ENCODE measurements at regions not wholly inside any gene's neighbourhood (a gene's known extent, or its start where the extent isn't known, plus 50 kb on each side); places are given as distances from the start of the nearest gene placed in this dataset.

- no peak for TF ChIP-seq CBX5 (IDR thresholded peaks at IDR 0.05; ENCODE audit: borderline replicate concordance, low read depth)
- TF ChIP-seq TRIM24 (IDR thresholded peaks at IDR 0.05) = no peak
- TF ChIP-seq NR2C1 (IDR thresholded peaks at IDR 0.05) = no peak
- TF ChIP-seq NR2C1 (tag; IDR thresholded peaks at IDR 0.05) = no peak
- TF ChIP-seq SMARCC2 (IDR thresholded peaks at IDR 0.05; ENCODE audit: low read depth) = no peak
- TF ChIP-seq MITF (IDR thresholded peaks at IDR 0.05) = no peak
- no peak for TF ChIP-seq PREB (CRISPR knock-in tag; IDR thresholded peaks at IDR 0.05)
- TF ChIP-seq E2F5 (CRISPR knock-in tag; IDR thresholded peaks at IDR 0.05) = no peak
- no peak for TF ChIP-seq ZNF280A (IDR thresholded peaks at IDR 0.05; ENCODE audit: low read depth, partially characterized antibody)
- TF ChIP-seq HMGXB4 (CRISPR knock-in tag; IDR thresholded peaks at IDR 0.05) = no peak
- TF ChIP-seq SETDB1 (IDR thresholded peaks at IDR 0.05; ENCODE audit: low read length) = no peak
Measured at GRCh38 chr12:114878781-114879180, 194.8 kb upstream of the TBX3 start (continued).

Measured in K562 (cell line).